Right ventricle myocardium superior (tissue), 1 donor: ENCODE measurements at regions not wholly inside any gene's neighbourhood (a gene's known extent, or its start where the extent isn't known, plus 50 kb on each side); places are given as distances from the start of the nearest gene placed in this dataset.

Source experiments
- ATAC-seq: fragments of 200-7000 bp; cut with Tn5 transposase; one replicate; pipeline ENCODE4 v1.9.1; 2020; ENCODE audit warnings: mild to moderate bottlenecking; ENCODE audit not compliant: poor library complexity
- DNase-seq: peaks from one replicate; pipeline ENCODE4 v3.0.0-alpha.2; 2020
- intact Hi-C: fragments of 100-400 bp; cut with DNase I; formaldehyde crosslinking; loops from one replicate; pipeline ENCODE4 v1.11.2; 2022
- donor health status: DM: no; HTN: yes; CAD: no; lungs with severe emphysema.

DNA sequence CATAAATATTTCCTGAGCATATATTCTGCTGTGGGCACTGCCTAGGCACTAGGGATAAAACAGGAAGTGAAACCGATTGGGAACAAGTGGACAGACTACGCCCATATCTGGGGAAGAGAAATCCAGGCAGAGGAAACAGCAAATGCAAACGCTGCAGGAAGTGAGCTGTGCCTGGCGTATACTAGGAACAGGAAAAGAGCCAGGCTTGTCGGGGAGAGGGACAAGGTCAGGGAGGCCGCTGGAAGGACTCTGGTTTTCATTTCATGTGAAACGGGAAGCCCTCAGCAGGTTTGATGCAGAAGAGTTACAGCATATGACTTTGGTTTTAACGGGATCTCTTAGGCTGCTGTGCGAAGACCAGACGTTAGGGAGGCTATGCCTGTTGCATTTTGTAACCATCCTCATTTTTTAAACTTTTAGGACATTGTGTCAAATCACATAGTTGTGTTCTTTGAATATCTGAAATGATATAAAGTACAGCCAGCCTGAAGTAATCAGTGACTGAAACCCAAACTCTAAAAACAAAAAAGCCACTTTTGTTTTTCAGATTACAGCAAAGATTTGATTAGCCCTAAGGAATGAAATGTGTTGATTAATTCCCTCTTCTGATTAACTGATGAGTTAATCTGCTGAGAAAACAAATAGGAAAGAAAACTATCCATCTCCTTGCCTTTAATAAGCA lies 110.2 kb upstream of the PIEZO2 start:
- intact Hi-C loops, result no loop called here

DNA sequence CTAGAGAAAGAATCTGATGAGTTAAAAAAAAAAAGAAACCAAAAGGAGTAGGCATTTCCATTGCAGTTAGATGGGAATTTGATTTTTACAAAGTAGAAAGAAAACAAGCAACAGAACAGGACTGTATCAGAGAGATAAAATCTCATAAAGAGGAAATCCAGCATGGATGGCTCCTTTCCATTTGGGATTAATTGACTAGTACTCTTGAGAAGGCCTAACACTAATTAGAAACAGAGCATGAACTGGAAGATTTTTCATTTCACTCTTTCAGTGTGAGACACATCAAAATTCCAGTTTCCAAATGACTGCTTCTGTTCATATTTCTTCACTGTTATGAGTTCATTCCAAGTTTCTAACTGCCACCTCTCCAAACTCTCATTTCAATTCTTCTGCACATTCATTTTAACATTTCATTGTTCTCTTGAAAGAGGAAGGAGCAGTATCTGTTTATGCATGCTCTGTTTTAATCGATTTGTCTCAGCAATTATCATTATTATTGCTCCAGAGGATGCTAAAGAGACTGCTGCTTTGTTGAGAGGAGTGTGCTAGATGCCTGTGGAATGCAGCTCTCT lies 108.8 kb upstream of the PIEZO2 start:
- ATAC-seq (no peak), DNase-seq (no peak)
- intact Hi-C loops, result no loop called here

More for the DNA sequence above, 110.2 kb upstream of the PIEZO2 start:
- ATAC-seq (peak; percentile 89), DNase-seq (peak; percentile 59)

DNA sequence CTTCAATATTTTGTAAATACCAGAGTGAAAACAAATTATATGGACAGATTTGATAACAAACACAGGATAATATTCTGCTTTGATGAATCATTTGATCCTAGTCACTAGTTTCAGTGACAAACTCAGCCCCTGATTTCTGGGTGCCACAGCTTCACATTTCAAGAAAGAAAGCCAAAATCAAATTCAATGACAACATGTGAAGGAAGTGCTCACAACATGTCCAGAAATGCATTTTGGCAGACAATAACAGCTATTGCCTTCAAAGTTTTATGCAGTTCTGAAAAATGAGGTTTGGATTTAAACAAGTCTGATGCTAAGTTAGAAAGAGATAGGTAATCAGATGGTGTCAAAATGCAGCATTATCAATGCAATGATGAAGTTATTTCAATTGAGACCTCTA lies 106.9 kb upstream of the PIEZO2 start:
- intact Hi-C loops, result no loop called here
- no peak for DNase-seq

DNA sequence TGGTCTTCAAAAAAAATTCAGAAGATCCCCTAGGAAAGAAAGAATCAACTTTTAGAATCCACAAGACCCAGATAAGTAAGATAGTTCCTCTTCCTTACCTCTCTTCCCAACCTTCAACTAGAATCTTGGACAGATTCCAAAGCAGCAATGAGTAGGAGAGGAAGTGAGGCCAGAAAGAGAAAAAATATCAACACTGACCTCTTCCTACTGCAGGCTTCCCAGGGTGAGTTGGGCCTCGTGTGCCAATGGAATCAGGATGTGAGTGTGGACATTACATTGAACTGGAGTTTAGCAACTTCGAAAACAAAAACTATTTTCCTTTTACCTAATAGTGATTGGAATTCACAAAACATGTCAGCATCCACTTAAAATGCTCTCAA lies 102.5 kb upstream of the PIEZO2 start:
- peak; percentile 48 for ATAC-seq
- intact Hi-C loops, result no loop called here
- no peak for DNase-seq

More for the DNA sequence above, 106.9 kb upstream of the PIEZO2 start:
- ATAC-seq, result no peak

DNA sequence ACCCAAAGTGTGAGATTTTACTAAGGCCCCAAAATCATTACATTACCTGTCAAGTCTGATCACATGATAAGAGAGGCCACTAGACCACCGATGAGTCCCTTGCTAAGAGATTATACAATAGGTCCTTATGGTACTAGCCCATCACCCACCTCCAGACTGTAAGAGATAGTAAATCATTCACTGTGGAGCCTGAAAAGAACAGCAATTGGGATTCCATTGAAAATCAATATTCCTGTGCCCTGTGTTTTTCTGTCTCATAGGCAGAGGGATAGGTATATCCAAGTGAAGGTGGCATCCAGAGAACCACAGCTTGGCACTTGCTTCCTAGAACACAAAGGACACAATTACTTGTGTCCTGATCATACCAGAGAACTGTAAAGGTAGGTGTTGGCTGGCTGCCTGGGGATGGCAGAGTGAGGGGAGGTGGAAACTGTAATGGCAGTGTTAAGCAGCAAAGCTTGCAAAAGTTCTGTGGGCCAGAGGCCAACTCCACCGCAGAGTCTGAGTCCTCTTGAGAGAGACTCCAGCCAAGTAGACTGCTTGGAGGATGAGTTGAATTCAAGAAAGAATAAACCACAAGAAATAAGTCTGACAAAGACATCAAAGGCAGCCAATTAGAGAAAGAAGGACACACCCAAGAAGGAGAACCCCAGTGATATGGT lies 102.0 kb upstream of the PIEZO2 start:
- peak; percentile 60 for DNase-seq
- no peak for ATAC-seq
- intact Hi-C loops, result no loop called here

DNA sequence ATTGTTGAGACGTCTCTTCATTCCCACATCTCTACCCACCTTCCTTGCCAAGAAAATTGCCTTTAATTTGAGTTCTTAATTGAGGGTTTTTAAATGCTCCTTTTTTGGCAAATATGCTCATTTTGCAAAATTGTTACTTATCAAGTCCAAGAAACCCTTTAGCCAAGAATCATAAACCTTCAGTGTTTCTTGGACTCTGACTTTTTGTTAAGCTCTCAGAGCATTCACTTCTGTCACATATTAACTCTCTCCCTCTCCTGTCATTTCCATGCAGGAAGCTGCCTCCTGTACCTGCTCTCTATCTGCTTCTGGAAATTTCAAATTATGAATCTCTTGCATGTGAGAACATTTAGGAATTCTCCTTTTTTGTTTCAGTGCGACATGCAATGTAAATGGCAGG lies 100.0 kb upstream of the PIEZO2 start:
- ATAC-seq, result no peak
- no peak for DNase-seq
- intact Hi-C loops, result no loop called here

DNA sequence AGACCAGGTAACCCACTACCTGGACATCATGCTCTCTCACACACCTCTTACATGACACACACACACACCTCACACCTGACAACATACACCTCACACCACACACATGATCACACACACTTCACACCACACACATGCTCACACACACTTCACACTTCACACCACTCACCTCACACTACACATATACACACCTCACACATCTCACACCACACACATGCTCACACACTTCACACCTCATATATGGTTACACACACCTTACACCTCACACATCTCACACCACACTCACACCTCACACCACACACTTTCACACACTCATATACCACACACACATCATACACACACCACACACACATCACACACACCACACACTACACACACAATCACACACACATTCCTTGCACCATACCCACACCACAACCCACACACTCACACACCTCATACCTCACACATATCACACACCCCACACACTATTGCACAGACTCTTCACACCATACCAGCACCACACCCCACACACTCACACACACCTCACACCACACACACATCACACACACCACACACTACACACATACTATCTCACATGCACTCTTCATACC lies 98.1 kb upstream of the PIEZO2 start:
- DNase-seq (no peak), ATAC-seq (no peak)
- intact Hi-C loops, result no loop called here

DNA sequence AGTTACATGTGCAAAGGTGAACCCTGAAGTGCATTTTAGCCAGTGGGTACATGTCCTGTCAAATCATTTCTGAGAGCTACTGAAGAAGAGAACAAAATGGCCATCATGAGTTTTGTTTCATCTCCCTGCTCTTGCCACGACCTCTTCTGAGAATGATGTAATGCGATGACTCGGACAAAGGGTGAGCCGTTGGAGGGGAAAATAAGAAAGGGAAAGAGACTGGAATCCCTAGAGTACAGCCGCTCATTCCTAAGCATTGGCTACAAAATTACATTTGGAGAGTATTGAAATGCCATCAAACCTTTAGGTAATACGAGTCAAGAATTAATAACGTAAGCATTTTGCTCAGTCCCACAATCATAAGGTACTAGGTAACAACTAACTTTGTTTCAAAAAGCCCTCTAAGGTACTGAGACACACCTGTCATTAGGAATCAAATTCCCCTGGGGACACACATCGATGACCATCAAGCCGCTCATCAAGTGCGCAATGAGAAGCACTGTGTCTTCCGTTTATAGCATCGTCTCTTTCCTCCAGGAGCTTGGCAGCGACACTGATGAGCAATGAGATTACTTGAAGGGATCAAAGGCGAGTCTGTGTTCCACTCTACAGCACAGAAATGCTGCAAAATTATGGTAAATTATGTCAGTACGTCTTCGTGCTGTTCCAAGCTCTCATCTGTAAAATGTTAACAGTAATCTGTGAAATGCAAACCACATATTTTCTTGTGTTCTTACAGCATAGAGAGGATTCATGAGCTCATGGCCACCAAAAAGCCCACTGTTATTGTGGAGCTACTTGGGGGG lies 97.3 kb upstream of the PIEZO2 start:
- intact Hi-C loops, result no loop called here
- ATAC-seq (no peak), DNase-seq (no peak)

DNA sequence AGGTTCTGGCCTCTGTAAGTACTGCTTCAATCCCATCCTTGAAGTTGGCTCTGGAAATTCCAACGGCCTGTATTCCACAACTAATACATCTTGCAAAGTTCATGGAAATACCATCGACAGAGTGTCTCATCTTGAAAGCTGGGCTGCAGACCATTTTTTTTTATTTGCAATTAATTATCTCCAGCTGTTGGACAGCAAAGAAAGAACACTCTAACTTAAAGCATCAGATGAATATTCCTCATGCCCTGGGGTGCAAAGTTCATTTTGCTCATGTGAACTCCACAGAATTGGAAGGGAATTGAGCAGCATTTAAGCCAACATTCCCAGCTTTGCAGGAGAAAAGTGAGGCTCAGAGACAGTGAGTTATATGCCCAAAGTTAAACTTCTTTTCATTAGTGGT lies 96.5 kb upstream of the PIEZO2 start:
- DNase-seq (no peak), ATAC-seq (no peak)
- intact Hi-C loops, result no loop called here

DNA sequence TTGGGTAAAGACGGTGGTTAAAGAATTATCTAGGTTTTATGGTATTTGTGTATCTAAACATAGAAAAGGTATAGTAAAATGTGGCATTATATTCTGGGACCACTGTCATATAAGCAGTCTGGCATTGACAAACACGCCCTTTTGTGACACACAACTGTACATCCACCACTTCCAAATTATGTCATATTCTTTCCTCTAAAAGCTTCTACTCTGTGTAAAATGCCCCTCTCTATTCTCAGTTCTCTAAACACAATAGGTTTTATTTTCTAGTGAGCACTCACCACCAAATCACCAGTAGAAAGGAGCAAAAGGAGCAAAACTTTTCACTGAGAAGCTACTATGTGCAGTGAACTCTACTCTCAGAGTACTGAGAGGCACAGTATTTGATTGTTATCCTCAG lies 88.1 kb upstream of the PIEZO2 start:
- intact Hi-C loops, result no loop called here
- ATAC-seq, result no peak
- no peak for DNase-seq

DNA sequence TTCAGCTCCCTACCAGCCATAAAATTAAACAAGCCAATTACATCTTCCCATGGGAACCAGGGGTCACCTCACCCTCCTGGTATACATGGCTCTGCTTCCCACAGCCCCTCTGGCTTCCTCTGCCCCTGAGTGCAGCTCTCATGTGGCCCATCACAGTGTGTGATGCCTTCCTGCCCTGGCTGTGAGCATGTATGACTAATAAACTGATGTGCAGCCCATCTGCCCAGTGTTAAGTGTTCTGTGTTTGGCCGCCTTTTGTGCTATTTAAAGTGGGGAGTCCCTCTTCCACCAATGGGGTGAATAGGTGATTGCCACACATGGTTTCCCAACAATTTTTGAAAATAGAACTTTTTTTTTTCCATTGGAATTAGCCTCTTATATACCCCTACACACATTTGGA lies 87.7 kb upstream of the PIEZO2 start:
- ATAC-seq (no peak), DNase-seq (no peak)
- intact Hi-C loops, result no loop called here

DNA sequence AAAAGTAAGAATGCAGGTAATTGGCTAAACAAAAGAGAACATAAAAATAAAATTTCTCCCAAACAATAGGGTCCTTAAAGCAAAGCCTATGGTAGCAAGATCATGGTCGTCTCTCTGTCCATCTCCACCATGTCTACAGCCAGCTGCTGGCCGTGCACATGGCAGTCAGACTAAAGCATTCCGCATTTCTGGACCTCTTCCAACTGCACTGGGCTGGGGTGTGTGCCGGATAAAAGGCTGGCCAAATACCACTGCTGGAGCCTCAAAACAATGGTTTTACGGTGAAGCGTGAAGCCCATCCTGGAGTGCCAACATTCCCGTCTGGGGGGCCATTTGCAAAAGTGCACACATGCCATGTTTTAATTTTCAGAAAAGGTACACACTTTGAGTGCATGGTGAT lies 74.8 kb upstream of the PIEZO2 start:
- ATAC-seq (no peak), DNase-seq (no peak)
- intact Hi-C loops, result no loop called here

DNA sequence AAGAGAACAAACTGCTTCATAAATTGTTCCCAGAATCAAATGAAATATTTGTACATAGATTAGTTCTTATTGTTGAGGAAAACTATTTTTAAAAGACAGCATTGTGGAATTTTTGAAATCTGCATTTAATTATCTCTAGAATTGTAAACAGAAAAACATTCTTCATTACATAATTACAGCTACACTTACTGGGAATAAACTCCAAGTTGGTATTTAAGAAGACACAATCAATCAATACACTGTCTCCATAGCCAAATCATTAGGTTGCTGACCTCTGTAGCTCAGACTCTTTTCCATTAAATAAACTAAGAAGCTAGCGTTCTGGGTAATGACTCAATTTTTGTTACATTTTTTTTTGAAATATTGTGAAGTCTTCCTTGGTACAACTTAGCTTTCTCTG lies 70.2 kb upstream of the PIEZO2 start:
- intact Hi-C loops, result no loop called here
- ATAC-seq (no peak), DNase-seq (no peak)

DNA sequence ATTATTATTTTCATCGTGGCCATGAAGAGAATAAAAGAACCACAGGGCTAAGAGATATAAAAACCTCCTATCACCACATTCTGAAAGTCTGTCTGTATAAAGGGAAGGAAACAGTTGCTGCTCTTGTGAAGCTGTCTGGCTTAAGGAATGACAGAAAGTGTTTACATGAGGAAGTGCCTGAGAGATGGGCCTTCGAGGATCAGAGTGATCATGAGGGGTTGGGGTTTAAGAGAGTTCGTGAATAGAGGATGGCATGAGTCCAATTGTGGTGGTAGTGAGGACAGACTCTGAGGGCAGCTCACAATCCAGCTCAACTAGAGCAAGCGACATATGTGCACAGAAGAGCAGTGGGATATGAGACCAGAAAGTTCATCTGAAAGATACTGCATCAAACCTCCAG lies 65.8 kb upstream of the PIEZO2 start:
- intact Hi-C loops, result no loop called here
- ATAC-seq (no peak), DNase-seq (no peak)

DNA sequence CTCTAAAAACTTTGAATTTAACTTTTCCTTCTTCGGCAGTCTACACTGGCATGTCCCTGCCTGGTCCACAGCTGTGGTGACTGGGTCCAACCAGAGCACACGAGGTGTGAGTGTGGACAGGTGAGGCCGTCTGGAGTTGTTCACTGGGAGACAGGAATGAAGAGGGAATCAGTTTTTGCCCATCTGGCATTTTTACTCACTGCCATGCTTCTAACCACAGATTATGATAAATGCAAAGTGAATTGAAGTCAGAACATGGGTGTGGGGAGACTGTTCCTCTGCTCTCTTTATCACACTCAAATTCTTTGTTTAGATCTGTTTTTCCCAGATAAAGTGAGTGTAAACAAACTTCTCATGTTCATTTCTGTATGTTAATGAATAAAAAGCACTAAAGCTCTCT lies 54.7 kb upstream of the PIEZO2 start:
- intact Hi-C loops, result no loop called here
- DNase-seq (no peak), ATAC-seq (no peak)

DNA sequence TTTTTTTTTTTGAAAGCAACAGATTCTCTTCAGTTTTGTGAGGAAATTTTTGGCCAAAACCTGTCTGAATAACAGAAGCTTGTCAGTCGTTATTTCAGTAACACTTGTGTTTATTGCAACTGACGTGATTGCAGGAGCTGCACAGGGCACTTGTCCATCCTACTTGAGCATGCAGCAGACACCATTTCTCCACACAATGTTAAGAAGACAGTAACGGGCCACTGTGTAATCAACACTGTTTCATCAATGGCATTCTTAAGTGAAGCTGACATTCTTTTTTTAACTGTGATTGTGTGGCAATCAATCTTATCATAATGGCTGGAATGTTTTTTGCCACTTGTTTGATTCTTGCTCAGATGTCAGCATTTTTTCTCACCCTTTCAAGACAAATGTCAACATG lies 50.1 kb upstream of the PIEZO2 start:
- ATAC-seq (no peak), DNase-seq (no peak)
- intact Hi-C loops, result no loop called here
